GM21619 (cell line): ENCODE measurements at regions not wholly inside any gene's neighbourhood (a gene's known extent, or its start where the extent isn't known, plus 50 kb on each side); places are given as distances from the start of the nearest gene placed in this dataset.
"Not testable (repeated sequence)": the region's sequence is repeated elsewhere in the genome, so short reads cannot be mapped to it uniquely, and the experiment has no call there.

Experiments used
- ATAC-seq: cut with Tn5 transposase; IDR thresholded peaks from one replicate; pipeline ENCODE4 v1.9.1; 2021; ENCODE audit not compliant: unreplicated experiment

DNA sequence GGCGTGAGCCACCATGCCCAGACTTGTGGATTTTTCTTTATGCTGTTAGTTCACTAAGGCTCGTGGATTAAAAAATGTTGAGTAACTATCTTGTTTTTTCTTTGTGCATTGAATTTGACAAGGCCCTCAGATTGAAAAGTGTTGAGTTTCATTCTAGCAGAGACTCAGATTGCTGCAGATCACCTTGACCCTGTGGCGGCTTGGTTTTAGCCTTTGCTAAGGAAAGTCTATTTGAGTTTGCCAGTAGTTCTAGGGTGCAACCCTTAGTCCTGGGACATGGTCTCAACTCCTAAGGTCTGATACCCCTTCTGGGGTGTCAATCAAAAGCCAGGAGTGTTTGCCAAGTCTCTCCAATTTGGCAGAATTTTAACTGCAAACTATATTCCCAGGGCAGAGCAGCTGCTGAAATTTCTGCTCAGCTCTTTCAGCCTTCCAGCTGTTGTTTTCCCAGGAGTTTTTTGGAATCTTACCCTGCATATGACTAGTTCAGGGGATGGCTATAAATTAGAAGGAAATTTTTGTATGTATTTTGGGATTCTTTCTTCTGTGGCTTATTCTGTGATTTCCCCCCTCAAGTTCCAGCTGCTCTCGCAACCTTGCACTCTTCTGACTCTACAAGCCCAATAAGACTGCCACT, 84.3 kb upstream of the HAND1 start:
- no peak for ATAC-seq

DNA sequence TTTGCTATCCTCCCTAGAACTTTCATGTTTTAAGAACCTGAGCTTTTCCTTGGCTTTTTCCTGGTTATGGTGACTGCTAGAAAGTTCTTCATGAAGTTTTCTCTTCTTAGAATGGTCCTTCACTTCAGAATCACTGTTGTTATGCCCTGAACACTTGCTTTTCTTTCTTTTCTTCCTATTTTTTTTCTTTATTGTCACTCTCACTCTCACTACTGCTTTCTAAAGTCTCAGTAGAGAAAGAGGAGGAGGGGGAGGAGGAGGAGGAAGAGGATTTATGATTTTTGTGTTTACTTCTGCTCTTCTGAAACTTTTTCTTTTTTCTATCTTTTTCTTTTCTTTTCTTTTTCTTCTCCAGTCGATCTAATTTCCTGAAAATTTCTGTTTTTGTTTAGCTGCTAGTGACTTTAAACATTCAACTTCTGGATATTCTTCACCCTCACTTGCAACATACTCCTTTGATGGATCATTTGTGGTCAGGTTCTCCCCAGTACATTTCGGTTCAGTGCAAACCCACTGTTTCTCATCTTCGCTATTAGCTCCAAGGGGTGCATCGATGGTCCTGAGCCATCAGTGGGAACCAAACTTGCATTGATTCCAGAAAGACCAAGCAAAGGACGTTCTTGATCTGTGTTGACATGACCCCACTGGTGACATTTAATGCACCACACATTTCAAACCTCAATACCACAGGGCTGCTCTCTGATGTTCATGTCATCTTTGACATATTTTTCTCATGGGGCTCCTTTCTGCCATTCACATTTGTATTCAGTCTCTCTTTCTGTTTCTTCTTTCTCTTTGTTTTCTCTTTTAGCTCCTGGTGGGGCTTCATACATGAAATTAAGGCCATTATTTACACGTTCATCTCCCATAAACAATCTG, 81.6 kb upstream of the HAND1 start:
- ATAC-seq: no peak

DNA sequence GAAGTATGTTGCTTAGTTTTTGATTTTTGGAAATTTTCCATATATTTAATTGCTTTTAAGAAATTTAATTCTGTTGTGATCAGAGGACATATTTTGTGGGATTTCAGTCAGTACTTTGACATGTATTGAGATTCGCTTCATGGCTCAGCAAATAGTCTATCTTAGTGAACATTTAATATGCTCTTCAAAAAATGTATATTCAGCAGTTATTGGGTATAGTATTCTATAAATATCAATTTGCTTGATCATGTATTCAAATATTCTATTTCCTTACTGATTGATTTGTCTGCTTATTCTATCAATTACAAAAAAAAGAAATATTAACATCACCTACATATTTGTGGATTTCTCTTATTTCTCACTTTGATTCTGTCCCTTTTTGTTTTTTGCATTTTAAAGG, 79.5 kb upstream of the HAND1 start:
- no peak for ATAC-seq

DNA sequence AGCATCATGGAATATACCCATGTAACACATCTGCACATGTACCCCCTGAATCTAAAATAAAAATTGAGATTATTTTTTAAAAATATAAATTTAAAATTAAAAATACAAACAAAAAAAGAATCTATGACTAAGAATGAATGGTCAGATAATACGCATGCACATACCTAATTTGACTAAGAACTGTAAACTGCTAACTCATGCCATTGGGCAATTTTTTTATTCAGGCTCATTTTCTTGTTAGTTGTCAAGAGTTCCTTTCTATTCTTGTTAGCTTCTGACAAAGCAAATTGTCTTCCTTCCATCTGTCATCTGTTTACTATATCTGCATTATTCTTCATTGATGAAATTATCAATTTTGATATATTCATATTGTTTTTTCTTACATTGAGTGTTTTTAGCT, 69.5 kb upstream of the HAND1 start:
- ATAC-seq: no peak

DNA sequence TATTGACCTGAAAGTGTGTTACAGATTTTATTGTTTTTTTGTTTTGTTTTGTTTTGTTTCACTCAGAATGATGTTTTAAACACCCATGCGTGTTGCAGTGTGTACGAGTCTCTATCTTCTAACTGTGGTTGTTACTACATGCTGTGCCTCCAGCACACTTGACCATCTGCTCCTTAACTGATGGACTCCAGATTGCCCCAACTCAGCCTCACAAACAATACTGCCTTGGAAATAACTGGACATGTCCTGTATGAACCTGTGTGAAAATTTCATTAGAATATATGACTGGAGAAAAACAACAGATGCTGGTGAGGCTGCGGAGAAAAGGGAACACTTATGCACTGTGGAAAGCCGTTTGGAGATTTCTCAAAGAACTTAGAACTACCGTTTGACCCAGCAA, 68.7 kb upstream of the HAND1 start:
- ATAC-seq: no peak

DNA sequence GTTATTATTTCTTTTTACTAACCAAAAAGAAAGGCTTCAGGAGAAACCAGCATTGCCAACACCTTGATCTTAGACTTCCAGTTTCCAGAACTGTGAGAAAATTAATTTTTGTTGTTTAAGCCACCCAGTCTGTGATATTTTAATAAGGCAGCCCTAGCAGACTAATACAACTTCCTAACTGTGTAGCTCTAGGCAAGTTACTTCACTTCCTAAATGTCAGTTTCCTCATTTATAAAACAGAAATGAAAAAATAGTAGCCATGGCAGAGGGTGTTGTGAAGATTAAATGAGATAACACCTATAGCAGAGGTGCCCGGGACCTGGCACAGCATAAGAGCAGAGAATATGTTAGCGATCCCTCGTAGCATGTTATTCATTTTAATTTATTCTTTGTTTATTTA, 66.6 kb upstream of the HAND1 start:
- no peak for ATAC-seq

DNA sequence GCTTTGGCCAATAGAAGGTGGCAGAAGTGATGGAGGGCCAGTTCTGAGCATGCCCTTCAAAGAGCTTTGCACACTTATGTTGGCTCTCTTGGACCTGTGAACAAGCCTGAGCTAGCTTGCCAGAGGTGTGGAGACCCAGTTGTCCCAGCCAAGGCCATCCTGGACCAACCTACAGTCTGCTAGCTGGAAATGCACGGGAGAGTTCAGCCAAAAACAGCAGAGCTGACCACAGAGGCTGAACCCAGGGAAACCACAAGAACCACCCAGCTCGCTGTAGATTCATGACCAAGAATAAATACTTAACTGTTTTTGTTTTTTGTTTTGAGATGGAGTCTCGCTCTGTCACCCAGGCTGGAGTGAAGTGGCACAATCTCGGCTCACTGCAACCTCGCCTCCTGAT, 65.4 kb upstream of the HAND1 start:
- no peak for ATAC-seq

DNA sequence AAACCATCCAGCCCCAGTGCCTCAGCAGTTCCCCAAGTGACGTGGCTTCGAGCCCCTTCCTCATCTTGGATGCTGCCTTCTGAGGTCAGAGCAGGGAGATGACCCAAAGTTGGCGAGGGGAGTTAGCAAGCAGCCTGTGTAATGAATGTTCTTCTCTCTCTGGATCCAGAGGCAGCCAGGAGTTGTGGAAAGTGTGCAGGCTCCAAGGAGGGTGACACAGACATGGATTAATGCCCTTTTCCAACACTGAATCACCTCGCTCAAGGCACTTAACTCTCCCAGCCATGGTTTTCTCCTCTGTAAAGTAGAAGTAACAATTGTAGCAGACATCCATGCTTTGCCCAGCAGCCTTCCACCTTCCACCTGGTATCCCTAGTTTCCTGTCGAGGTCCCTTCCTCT, 64.6 kb upstream of the HAND1 start:
- no peak for ATAC-seq

DNA sequence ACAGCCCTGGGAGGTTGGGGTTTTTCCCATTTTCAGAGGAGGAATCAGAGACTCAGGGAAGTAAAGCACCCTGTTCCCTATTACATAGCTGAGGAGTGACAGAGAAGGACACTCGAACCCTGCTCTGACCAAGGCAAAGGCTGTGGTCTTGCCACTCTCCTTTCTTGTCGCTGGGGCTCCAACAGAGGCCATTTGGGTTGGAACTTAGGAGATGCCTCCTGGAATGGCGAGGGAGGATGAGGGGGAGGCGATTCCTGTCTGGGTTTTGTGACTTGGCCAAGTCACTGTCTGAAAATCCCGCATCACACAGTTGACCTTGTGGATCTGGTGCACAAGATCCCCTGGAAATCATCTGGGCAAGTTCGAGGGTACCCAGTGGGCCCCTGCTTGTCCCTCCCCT, 64.0 kb upstream of the HAND1 start:
- ATAC-seq: no peak

DNA sequence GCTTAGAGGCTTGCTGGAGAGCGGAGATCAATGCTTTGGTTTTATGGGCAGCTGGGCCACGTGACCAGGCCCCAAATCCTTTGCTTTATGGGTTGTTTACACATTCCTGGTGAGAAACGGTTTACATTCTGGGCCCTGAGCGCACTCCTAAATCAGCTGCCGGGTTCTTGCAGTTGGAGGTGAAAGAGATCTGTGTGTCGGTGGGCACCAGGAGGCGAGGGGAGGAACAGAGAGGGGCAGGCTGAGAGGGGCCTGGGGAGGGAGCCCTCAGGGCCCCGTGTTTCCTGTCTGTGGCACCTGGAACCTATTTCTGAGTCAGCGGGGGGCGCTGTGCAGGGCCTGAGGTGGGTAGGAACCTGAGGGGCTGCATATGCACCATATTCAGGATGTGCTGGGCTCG, 63.5 kb upstream of the HAND1 start:
- ATAC-seq: no peak

DNA sequence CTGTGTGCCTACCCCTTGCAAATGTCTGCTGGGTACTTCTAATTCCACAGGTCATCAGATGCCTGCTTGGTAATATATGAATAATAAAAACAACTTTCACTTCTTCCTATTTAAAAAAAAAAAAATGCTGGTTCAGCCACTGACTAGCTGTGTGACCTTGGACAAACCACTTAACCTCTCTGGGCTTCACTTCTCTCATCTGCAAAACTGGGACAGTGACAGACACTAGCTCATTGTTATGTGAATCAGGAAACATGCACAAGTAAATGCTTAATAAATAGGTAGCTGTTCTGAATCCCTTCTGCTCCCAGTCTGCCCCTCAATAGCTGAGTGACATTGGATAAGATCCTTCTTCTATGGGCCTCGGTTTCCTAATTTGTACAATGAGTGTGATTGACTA, 62.6 kb upstream of the HAND1 start:
- no peak for ATAC-seq

DNA sequence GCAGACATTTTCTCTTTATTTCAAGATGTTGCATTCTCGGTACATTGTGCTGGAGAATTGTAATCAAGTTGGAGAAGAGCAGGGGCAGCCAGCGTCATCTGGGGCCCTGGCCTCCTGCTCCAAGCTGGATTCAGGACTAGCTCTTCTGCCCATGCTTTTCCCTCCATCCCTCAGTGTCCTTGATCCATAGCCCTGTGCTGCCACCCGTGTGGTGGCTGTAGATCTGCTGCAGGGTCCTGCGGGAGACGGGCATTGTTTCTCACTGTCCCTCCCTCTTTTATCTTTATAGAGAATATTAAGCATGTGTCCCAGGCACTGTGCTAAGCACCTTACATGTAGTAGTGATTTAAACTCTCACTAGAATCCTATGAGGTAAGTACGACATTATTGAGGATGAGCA, 60.5 kb upstream of the HAND1 start:
- ATAC-seq: no peak

DNA sequence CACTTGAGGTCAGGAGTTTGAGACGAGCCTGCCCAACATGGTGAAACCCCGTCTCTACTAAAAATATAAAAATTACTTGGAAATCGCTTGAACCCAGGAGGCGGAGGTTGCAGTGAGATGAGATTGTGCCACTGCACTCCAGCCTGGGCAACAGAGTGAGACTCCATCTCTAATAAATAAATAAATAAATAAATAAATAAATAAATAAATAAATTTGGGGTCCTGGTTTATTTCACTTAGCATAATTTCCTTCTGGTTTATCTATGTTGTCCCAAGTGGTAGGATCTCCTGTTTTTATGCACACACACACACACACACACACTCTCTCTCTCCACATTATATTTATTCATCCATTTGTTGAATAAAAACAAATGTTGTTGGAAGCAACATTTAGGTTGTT, 58.4 kb upstream of the HAND1 start:
- not testable (repeated sequence) for ATAC-seq

DNA sequence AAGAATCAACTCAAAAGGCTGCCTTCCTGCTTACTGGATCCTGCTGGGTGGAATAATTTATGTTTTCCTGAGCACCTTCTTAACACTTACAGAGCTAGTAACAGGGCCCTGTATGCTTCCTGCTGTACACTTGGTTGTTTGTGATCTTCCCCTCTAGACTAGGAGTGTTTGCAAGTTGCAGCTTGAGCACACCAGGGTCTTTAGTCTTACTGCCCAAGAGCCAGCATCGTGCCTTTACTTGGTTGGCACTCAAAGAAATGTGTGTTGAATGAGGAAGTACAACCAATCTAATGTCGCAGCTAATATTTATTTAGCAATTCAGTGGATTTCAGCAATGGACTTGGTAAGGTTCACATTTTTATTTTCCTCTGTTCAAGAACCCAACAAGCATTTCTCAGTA, 57.5 kb upstream of the HAND1 start:
- no peak for ATAC-seq

DNA sequence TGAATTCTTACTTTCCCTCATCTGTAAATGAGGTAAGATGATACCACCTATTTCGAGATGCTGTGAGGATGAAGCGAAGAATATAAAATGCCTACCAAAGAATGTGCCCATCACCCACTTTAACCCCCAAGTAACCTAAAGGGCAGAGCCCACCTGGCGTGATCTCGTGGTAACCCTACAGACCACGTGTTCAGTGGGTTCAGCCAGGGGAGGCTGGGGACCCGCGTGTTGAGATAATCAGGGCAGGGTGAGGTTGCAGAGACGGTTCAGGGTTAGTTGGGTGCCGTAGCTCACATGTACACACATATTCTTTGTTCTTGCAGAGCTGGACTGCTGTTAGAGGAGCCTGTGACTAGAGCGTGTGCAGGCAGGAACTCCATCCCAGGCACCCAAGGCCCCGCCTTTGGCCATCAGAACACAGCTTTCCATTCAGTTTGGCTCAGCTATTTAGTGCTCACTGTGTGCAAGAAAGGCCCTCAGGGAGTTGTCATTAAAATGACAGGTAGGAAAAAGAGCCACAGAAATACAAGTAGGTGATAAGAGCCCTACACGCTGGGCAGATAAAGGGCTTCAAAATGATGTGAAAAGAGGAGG, 56.5 kb upstream of the HAND1 start:
- ATAC-seq: no peak

DNA sequence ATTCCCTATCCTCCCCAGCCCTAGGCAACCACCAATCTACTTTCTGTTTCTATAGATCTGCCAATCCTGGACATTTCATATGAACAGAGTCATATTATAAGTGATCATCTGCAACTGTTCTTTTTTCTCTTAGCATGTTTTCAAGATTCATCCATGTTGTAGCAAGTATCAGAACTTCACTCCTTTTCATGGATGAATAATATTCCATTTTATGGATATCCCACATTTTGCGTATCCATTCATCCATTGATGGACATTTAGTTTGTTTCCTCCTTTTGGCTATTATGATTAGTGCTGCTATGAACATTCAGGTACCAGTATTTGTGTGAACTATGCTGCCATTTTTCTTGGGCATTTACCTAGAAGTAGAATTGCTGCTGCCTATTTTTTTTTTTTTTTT, 51.3 kb upstream of the HAND1 start:
- ATAC-seq: no peak

DNA sequence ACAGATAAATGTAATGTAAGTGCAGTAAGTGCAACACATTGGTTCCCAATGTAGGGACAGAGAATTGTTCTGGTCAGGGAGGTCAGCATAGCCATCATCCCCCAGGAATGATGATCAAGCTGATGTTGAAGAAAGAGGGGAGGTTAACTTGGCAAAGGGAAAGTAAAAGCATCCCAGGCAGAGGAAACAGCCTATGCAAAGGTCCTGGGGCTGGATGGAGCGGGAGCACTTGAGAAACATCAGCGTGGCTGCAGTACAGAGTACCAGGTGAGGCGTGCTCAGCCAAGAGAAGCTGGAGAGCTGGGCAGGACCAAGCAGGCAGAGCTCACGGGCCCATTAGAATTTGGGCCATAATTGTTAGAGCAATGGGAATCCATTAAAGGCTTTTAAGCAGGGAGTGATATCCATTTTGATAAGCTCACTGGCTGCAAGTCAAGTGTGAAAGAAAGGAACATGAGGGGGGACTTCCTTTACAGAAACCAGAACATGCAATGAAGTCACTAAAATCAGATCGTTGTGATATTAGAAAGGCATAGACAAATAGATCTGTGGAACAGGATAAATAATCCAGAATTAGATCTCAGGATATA, 50.1 kb upstream of the HAND1 start:
- ATAC-seq: no peak
